ENCODE measurements at regions not wholly inside any gene's neighbourhood (a gene's known extent, or its start where the extent isn't known, plus 50 kb on each side); places are given as distances from the start of the nearest gene placed in this dataset.
"Not testable (repeated sequence)": the region's sequence is repeated elsewhere in the genome, so short reads cannot be mapped to it uniquely, and the experiment has no call there.

- DNase-seq: no peak
Observed at GRCh38 chr1:73839922-73840321, 358.1 kb downstream of the LRRIQ3 start.

DNA sequence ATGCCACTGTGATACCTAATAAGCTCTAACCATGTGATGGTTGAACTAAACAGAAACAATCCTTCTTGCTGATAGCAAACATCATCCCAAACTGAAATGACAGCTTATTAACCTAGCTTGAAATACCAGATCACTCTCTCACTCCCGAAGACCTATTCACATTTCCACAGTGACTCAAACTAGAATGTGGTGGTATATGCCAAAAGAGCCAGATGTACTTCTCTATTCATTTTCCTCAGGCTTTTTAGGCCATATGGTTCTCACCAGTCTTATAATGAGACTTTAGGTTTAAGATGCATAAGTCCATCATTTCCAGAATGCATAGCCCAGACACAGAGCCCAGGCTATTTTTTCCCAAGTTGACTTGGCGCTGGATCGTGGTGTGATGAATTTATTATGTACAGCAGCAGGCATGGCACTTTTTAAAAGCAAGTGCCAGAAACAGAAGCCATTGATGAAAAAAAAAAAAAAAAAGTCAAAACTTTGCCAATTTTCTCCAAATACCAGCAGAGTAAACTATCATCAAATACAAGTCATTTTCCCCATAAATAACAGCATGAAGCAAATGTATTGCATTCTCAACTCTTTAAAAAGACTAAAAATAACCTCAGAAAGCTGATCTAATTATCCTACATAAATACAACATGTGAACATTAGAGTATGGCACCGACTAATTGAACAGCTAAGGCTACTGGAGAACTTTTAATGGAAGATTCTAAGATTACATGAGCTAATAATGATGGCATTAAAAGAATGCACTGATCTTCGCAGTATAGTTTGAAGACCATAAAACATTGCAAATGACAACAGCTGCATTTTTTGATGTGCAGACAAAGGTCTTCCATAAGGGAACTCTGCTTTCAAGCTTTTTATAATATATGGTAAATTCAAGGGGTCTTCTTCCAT lies 365.4 kb downstream of the LRRIQ3 start:
- DNase-seq: no peak

DNA sequence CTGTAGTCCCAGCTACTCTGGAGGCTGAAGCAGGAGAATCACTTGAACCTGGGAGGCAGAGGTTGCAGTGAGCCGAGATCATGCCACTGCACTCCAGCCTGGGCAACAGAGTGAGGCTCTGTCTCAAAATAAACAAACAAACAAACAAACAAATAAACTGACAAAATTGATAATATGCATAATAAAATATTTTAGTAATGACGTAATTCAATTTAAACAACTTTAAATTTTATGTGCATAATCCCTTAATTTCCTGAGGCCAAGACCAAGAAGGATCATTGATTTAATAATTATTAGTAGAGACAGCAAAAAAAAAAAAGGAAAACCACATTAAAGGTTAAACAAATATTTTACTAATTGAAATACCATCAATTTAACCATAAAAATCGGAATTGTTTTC lies 370.7 kb downstream of the LRRIQ3 start:
- not testable (repeated sequence) for DNase-seq

GRCh38 chr1:73824065-73824464 lies 373.9 kb downstream of the LRRIQ3 start:
- no peak for DNase-seq

GRCh38 chr1:73821520-73821919 lies 376.5 kb downstream of the LRRIQ3 start:
- DNase-seq: no peak

DNA sequence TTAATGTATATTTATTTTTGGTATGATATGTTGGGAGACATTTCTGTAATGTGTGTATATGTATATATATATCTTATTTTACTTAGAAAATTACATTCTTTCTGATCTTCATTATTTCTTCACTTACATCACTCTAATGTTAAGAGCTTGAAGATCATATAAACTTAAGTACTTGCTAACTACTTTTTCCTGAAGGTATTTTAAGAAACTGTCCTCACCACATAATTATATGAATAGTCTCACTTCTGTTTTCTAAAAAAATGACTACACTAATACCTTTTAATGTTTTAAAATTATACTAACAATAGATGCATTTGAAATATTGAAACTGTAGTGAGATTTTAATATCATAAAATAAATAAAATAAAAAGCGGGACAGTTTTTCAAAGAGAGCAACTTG lies 377.1 kb downstream of the LRRIQ3 start:
- DNase-seq: no peak

- no peak for DNase-seq
Observed at GRCh38 chr1:73813716-73814115, 384.3 kb downstream of the LRRIQ3 start.

GRCh38 chr1:73813236-73813635 lies 384.7 kb downstream of the LRRIQ3 start:
- DNase-seq: no peak

- DNase-seq: no peak
Observed at GRCh38 chr1:73811798-73812197, 386.2 kb downstream of the LRRIQ3 start.

GRCh38 chr1:73804935-73805334 lies 393.0 kb downstream of the LRRIQ3 start:
- DNase-seq: no peak

- DNase-seq: no peak
Observed at GRCh38 chr1:73803380-73803779, 394.6 kb downstream of the LRRIQ3 start.

DNA sequence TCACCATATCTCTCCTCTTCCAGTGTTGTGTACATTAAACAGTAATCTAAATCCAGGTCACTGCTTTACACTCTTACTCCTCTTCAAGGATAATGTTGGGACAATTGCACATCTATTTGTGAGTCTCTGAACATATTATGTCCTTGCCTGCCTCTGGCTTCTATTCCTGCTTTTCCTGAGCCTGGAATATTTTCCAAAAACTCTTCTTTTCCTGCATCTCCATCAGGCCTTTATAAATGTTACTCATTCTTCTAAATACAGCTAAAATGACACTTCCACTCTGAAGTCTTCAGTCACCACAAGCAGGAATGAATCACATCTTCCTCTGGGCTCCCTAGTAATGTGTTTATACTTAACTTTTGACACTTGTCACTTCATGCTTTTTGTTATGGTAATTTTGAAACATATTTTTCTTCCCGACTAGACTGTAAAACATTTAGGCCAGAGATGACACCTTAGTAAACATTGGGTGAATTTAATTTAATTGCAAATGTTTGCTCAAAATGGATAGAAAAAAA lies 396.0 kb downstream of the LRRIQ3 start:
- no peak for DNase-seq

- DNase-seq: no peak
Observed at GRCh38 chr1:73800376-73800775, 397.6 kb downstream of the LRRIQ3 start.

- no peak for DNase-seq
Observed at GRCh38 chr1:73789965-73790364, 408.0 kb downstream of the LRRIQ3 start.

GRCh38 chr1:73784026-73784425 lies 413.9 kb downstream of the LRRIQ3 start:
- no peak for DNase-seq

DNA sequence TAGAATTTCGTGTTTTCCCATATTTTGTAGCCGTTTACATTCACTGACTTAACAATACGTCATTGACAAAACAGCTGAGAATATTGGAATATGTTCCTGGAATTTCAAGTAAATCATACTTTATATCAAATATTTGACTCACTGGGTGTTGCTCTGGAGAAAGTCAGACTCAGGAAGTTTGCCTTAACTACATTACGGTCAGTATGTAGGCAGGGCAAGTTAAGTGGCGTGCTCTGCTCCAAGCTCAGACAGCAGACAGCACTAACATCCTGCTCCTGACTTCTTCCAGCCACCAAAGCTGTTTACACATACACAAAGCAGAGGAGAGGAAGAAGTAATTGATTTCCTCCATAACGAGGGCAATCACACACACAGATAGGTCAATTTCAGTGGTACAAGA lies 414.6 kb downstream of the LRRIQ3 start:
- no peak for DNase-seq

DNA sequence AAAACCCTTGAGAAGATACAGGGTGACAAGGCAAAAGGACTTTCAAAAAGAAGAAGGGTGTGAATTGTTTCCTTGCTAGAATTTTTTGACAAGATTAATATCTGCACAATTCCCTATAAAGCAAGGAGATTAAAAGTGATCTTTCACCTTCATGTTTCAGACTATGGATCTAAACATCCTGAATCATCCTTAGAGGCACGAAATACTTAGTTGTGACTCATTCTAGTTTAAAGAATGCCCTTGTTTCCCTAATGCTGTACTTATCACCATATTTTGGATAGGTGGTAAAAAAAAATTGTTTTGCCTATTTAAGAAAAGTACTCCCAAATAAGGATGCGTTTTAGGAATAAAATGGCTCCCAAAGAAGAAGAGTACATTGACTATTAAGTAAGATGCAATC lies 415.1 kb downstream of the LRRIQ3 start:
- DNase-seq: no peak

GRCh38 chr1:73781251-73781650 lies 416.7 kb downstream of the LRRIQ3 start:
- no peak for DNase-seq

DNA sequence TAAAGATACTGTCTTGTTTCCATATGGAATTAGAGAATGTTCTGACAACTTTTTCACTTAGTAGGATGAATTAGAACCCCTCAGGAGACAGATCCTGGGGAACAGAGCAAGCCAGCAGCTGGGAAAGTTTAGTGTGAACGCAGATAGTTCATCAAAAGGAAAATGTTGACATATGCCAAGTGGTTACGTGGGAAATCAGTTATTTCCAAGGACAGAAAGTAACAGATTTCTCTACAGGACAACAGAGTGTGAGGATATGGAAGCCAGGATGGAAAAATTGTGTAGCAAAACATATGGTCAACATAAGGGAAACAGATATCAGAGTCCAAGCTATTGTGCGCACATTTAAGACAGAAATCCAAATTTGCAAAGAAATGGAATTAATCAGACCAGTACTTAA lies 419.5 kb downstream of the LRRIQ3 start:
- DNase-seq: no peak

GRCh38 chr1:73775896-73776295 lies 422.1 kb downstream of the LRRIQ3 start:
- DNase-seq: no peak

- DNase-seq: no peak
Observed at GRCh38 chr1:73772941-73773340, 425.0 kb downstream of the LRRIQ3 start.

DNA sequence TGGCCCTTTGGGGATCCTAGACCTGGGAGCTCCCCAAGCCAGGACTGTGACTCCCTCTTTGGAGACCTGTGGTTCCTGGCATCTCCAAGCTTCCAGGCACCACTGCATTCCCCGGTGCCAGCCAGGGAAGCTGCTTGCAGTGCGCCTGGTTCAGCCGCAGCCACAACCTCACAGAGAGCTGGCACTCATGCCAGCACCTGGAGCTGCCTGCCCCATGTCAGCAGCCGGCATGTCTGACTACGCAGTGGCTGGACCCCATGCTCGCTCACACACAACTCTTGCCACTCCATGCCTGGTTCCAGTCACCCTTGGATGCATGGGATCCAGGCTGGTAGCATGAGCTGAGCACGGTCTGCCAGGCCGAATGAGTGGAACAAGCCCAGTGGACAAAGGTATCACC lies 426.6 kb downstream of the LRRIQ3 start:
- no peak for DNase-seq

DNA sequence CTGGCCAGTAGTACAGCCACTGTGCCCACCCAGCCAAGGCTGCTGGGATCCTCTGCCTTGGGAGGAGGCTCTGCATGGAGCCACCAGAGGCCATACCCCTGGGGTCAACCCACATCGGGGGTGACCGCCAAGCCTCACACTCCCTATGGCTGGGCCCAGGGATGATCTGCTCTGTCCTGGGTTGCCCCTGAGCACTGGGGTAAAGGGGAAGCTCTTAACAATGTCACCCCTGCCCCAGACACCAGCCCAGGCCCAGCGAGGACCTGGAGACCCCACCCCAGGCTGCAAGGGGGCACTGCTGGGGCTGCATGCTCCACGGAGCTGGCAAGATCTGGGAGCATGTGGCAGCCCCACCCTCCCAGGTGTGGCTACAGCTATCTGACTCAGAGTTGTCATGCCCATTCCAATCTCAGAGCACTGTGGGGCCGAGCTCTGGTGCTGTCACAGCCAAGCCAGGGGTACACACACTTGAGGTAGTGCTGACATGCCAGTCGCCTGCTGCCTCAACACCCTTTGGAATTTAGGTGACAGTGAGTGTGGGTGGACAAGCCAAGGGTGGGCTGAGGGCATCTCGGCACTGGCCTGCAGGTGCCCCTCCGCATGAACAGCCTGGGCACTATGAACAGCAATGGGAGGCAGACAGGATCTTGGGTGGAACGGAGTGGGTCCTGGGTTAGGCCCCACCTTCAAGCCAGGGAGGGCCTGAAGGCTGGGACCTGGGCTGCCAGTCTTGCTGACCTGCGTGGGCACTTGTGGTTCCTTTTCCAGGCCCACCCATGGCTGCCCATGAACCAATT lies 427.7 kb downstream of the LRRIQ3 start:
- DNase-seq: no peak

DNA sequence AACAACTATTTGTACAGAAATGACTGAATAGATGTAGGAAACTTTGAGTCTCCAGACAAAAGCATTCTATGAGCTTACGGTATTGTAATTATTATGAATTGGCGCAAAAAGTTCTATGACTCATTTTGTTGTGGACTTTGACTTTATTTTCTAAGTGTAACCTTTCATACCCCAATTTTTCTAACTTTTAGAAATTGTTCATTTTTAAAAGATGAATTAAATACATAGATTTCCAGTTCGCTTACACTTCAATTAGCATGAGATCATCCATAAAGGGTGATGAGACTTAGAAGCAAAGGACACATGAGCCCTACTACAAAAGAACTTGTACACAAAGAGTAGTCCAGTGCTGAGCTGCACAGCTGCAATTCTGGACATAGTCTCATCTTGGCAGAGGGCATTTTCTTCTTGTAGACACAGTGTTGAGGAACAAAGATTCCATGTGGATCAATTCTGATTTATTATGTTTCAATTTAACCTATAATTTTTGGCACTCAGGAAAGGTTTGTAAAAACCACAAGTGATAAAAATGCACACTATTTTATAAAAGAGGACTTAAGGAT lies 431.1 kb downstream of the LRRIQ3 start:
- no peak for DNase-seq

Measured in CD4-positive, alpha-beta T cell treated with Interferon alpha-2 for 1 hour (primary cell).